Uterus (tissue), 3 donors: ENCODE measurements at regions not wholly inside any gene's neighbourhood (a gene's known extent, or its start where the extent isn't known, plus 50 kb on each side); places are given as distances from the start of the nearest gene placed in this dataset.

Experiments used
- DNase-seq, 2 donors: peaks; one replicate each; pipeline ENCODE4 v3.0.0-alpha.2; 2019 to 2020
- H3K27ac ChIP-seq, 2 donors: fragments of 200-600 bp; sonication (generic); 1 replicate in 1 of 2; 2 replicates in 1 of 2; pipeline ENCODE4 v1.5.1; 2016 to 2018
- H3K27me3 ChIP-seq, 2 donors: fragments of 200-600 bp; sonication (generic); one replicate each; pipeline ENCODE4 v1.5.1; 2018 to 2019; ENCODE audit warnings: control low read depth in 1 of 2
- H3K36me3 ChIP-seq, 2 donors: fragments of 200-600 bp; sonication (generic); one replicate each; pipeline ENCODE4 v1.5.1; 2019; ENCODE audit warnings: control low read depth in 1 of 2
- H3K4me1 ChIP-seq, 2 donors: fragments of 200-600 bp; sonication (generic); one replicate each; pipeline ENCODE4 v1.5.1; 2018 to 2019; ENCODE audit warnings: control low read depth in 1 of 2
- H3K4me3 ChIP-seq, 2 donors: fragments of 200-600 bp; sonication (generic); 1 replicate in 1 of 2; 2 replicates in 1 of 2; pipeline ENCODE4 v1.5.1; 2018 to 2019; ENCODE audit warnings: mild to moderate bottlenecking in 1 of 2
- H3K9me3 ChIP-seq, 2 donors: fragments of 200-600 bp; sonication (generic); one replicate each; pipeline ENCODE4 v1.5.1; 2019; ENCODE audit warnings: control low read depth in 1 of 2
- POLR2A ChIP-seq, 2 donors: fragments of 450-650 bp; IDR thresholded peaks; one replicate each; pipeline ENCODE4 v1.6.1; 2016; ENCODE audit warnings: antibody characterized with exemption in 2 of 2, mild to moderate bottlenecking in 1 of 2, moderate library complexity in 1 of 2
- intact Hi-C: fragments of 100-400 bp; cut with DNase I; formaldehyde crosslinking; loops from one replicate; pipeline ENCODE4 v1.15.1; 2023; ENCODE audit warnings: low total_unique reads
- TF ChIP-seq, protein P1 (sequence below), 4 experiments: fragments of 200-600 bp in 2 of 4; fragments of 450-650 bp in 2 of 4; sonication (generic) in 2 of 4; IDR thresholded peaks; one replicate each; pipeline ENCODE4 v1.5.1; 2016 to 2019; ENCODE audit warnings: antibody characterized with exemption in 4 of 4, mild to moderate bottlenecking in 2 of 4, moderate library complexity in 1 of 4
- donor health status: DM: yes; HTN: yes; CAD: no.

DNA sequence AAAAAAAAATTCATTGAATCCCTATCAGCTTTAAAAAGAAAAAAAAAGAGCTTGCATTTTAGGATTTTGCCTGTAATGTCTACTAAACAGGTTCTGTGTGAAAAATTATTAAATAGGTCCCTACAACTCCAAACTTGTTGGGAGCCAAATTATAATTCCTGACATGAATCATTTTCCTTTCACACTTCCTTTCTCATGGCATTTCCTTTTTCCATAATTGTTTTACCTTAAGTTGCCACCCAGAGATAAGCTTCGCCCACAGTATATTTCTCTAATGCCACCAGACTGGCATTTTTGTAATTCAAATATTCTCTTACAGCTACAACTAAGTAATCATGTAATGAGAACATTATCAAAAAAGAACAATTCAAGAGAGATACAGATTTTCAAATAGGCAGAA lies 348.8 kb downstream of the EFNA5 start:
- Histone ChIP-seq H3K36me3 (no peaks in the 10 kb centered on the region), H3K27ac (no peak overlapping the region), H3K4me1 (no peaks in the 10 kb centered on the region), H3K27me3 (no peaks in the 10 kb centered on the region), H3K4me3 (no peak overlapping the region), H3K9me3 (no peaks in the 10 kb centered on the region)
- DNase-seq, result no peak
- intact Hi-C loops, result no loop called here
- no peak for TF ChIP-seq POLR2A (IDR thresholded peaks at IDR 0.05)
- TF ChIP-seq, protein P1, sequence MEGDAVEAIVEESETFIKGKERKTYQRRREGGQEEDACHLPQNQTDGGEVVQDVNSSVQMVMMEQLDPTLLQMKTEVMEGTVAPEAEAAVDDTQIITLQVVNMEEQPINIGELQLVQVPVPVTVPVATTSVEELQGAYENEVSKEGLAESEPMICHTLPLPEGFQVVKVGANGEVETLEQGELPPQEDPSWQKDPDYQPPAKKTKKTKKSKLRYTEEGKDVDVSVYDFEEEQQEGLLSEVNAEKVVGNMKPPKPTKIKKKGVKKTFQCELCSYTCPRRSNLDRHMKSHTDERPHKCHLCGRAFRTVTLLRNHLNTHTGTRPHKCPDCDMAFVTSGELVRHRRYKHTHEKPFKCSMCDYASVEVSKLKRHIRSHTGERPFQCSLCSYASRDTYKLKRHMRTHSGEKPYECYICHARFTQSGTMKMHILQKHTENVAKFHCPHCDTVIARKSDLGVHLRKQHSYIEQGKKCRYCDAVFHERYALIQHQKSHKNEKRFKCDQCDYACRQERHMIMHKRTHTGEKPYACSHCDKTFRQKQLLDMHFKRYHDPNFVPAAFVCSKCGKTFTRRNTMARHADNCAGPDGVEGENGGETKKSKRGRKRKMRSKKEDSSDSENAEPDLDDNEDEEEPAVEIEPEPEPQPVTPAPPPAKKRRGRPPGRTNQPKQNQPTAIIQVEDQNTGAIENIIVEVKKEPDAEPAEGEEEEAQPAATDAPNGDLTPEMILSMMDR (IDR thresholded peaks at IDR 0.05), result no peak

DNA sequence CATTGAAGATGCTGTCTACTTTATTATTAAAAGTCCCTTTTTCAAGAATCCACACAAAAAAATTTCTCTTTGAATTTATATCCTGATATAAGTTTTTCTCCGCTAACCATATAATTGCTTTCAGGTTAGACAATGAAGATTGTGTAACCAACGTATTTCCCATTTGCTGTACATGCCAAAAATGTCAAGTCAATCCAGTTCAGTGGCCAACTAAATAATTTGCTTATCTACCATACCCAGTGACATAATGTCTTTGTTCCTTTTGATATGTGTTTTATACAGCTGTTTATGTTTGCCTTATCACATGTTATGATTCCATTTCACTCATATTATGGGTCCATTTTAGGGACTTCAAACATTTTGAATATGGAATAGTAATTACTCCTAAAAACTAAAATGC lies 349.9 kb downstream of the EFNA5 start:
- Histone ChIP-seq H3K27me3 (no peaks in the 10 kb centered on the region), H3K27ac (no peak overlapping the region), H3K36me3 (no peaks in the 10 kb centered on the region), H3K4me1 (no peaks in the 10 kb centered on the region), H3K4me3 (no peak overlapping the region), H3K9me3 (no peaks in the 10 kb centered on the region)
- TF ChIP-seq, protein P1 (IDR thresholded peaks at IDR 0.05), result no peak
- no peak for TF ChIP-seq POLR2A (IDR thresholded peaks at IDR 0.05)
- DNase-seq, result no peak
- intact Hi-C loops, result no loop called here

DNA sequence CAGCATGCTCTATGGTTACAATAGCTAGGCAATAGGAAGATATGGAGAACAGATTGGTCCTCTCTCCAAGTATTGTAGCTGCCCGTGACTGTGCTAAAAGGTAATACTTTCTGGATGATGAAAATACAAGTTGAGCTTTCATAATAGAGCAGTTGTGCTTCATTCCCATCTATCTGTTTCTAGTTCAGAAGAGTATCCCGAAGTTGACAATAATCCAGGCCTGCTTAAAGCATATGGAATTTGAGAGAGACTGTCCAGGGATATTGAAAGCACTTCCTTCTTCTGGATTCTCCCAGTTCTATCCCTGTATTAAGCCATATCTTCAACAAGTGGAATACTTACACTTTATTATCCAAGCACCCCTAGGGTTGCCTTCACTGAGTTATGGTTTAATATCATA lies 350.4 kb downstream of the EFNA5 start:
- H3K4me1 ChIP-seq, result no peaks in the 10 kb centered on the region
- intact Hi-C loops, result no loop called here
- no peak for TF ChIP-seq POLR2A (IDR thresholded peaks at IDR 0.05)
- TF ChIP-seq, protein P1 (IDR thresholded peaks at IDR 0.05), result no peak
- no peak overlapping the region for H3K27ac ChIP-seq
- H3K9me3 ChIP-seq, result no peaks in the 10 kb centered on the region
- no peak overlapping the region for H3K4me3 ChIP-seq
- no peak for DNase-seq
- no peaks in the 10 kb centered on the region for H3K27me3 ChIP-seq
- no peaks in the 10 kb centered on the region for H3K36me3 ChIP-seq

DNA sequence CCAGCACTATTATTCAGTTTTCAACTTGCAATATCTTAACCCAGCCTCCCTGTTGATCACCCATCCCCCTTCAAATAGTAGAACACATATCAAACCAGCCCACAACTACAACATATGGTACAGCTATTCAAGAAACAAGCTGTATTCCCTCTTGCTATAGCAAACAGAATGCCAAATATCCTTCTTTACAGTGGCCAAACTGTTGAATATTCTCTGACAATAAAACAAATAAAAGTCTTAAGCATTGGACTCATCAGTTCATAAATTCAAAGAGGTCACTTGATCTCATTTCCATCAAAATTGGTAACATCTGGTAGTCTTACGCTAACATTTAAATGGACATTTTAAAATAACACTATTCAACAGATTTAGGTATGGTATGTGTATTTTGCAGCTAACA lies 350.8 kb downstream of the EFNA5 start:
- Histone ChIP-seq H3K27me3 (no peaks in the 10 kb centered on the region), H3K4me3 (no peak overlapping the region), H3K4me1 (no peaks in the 10 kb centered on the region), H3K36me3 (no peaks in the 10 kb centered on the region), H3K27ac (no peak overlapping the region), H3K9me3 (no peaks in the 10 kb centered on the region)
- no peak for DNase-seq
- no peak for TF ChIP-seq POLR2A (IDR thresholded peaks at IDR 0.05)
- TF ChIP-seq, protein P1 (IDR thresholded peaks at IDR 0.05), result no peak
- intact Hi-C loops, result no loop called here

DNA sequence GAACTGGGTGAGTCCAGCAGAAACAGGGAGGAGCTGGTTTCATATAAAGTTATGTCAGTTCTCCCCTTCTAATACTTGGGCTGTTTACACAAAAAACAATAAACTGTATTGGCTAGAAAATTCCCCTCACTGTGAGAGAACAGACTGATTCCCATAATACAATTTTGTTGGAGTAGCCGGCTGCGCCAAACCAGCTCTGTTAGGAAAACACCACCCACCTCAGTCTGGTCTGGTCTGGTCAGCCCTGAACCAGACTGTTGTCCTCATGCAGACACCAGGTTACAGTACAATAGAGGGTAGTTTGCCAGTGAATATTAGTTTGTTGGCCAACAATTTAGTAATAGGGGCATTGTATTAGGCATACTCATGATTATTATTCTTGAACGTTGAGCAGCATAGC lies 356.4 kb downstream of the EFNA5 start:
- Histone ChIP-seq H3K9me3 (no peaks in the 10 kb centered on the region), H3K27me3 (no peaks in the 10 kb centered on the region), H3K4me1 (no peaks in the 10 kb centered on the region), H3K4me3 (no peak overlapping the region), H3K27ac (no peak overlapping the region), H3K36me3 (no peaks in the 10 kb centered on the region)
- DNase-seq, result no peak
- TF ChIP-seq POLR2A (IDR thresholded peaks at IDR 0.05), result no peak
- TF ChIP-seq, protein P1 (IDR thresholded peaks at IDR 0.05), result no peak
- intact Hi-C loops, result no loop called here
